ENCODE measurements at regions not wholly inside any gene's neighbourhood (a gene's known extent, or its start where the extent isn't known, plus 50 kb on each side); places are given as distances from the start of the nearest gene placed in this dataset.

GRCh38 chr16:26267641-26268040 is 575.9 kb downstream of the HS3ST4 start:
- no peak for TF ChIP-seq CTCF (IDR thresholded peaks at IDR 0.05; ENCODE audit: low read depth, low read length)
- H3K36me3 ChIP-seq, result no peaks in the 10 kb centered on the region
- no peak overlapping the region for H3K27ac ChIP-seq
- DNase-seq (ENCODE audit: low read depth in 1 of 2, low spot score in 1 of 2), result no peak
- H3K9me3 ChIP-seq (ENCODE audit: low read depth), result no peaks in the 10 kb centered on the region
- H3K4me3 ChIP-seq, result no peak overlapping the region
- H3K4me1 ChIP-seq (ENCODE audit: low read depth), result no peaks in the 10 kb centered on the region
- no peaks in the 10 kb centered on the region for H3K27me3 ChIP-seq

- DNase-seq (ENCODE audit: low read depth in 1 of 2, low spot score in 1 of 2), result no peak
- no peak overlapping the region for H3K4me3 ChIP-seq
- no peaks in the 10 kb centered on the region for H3K9me3 ChIP-seq (ENCODE audit: low read depth)
- H3K4me1 ChIP-seq (ENCODE audit: low read depth), result no peaks in the 10 kb centered on the region
- TF ChIP-seq CTCF (IDR thresholded peaks at IDR 0.05; ENCODE audit: low read depth, low read length), result no peak
- no peaks in the 10 kb centered on the region for H3K36me3 ChIP-seq
- H3K27me3 ChIP-seq, result no peaks in the 10 kb centered on the region
- no peak overlapping the region for H3K27ac ChIP-seq
These were observed 577.9 kb downstream of the HS3ST4 start for GRCh38 chr16:26269673-26270072.

GRCh38 chr16:26273607-26274006 is 581.8 kb downstream of the HS3ST4 start:
- Histone ChIP-seq H3K4me1 (ENCODE audit: low read depth) (no peaks in the 10 kb centered on the region), H3K27me3 (no peaks in the 10 kb centered on the region), H3K36me3 (no peaks in the 10 kb centered on the region), H3K4me3 (no peak overlapping the region), H3K9me3 (ENCODE audit: low read depth) (no peaks in the 10 kb centered on the region), H3K27ac (no peak overlapping the region)
- DNase-seq (ENCODE audit: low read depth in 1 of 2, low spot score in 1 of 2), result no peak
- TF ChIP-seq CTCF (IDR thresholded peaks at IDR 0.05; ENCODE audit: low read depth, low read length), result no peak

GRCh38 chr16:26275021-26275590 is 583.3 kb downstream of the HS3ST4 start:
- Histone ChIP-seq H3K27me3 (no peaks in the 10 kb centered on the region), H3K36me3 (no peaks in the 10 kb centered on the region), H3K4me1 (ENCODE audit: low read depth) (no peaks in the 10 kb centered on the region)

GRCh38 chr16:26276289-26276688 is 584.5 kb downstream of the HS3ST4 start:
- no peaks in the 10 kb centered on the region for H3K4me1 ChIP-seq (ENCODE audit: low read depth)
- H3K9me3 ChIP-seq (ENCODE audit: low read depth), result no peaks in the 10 kb centered on the region
- TF ChIP-seq CTCF (IDR thresholded peaks at IDR 0.05; ENCODE audit: low read depth, low read length), result no peak
- H3K4me3 ChIP-seq, result no peak overlapping the region
- no peaks in the 10 kb centered on the region for H3K36me3 ChIP-seq
- no peak overlapping the region for H3K27ac ChIP-seq
- no peak for DNase-seq (ENCODE audit: low read depth in 1 of 2, low spot score in 1 of 2)
- H3K27me3 ChIP-seq, result no peaks in the 10 kb centered on the region

More at GRCh38 chr16:26275021-26275590, 583.3 kb downstream of the HS3ST4 start:
- Histone ChIP-seq H3K27ac (no peak overlapping the region), H3K4me3 (no peak overlapping the region), H3K9me3 (ENCODE audit: low read depth) (no peaks in the 10 kb centered on the region)
- DNase-seq (ENCODE audit: low read depth in 1 of 2, low spot score in 1 of 2), result no peak
- no peak for TF ChIP-seq CTCF (IDR thresholded peaks at IDR 0.05; ENCODE audit: low read depth, low read length)
